ENCODE measurements at regions not wholly inside any gene's neighbourhood (a gene's known extent, or its start where the extent isn't known, plus 50 kb on each side); places are given as distances from the start of the nearest gene placed in this dataset.

GRCh38 chr12:115569345-115570068 lies 708.0 kb downstream of the MED13L start:
- peak; percentile 28 for DNase-seq

GRCh38 chr12:115558281-115558680 lies 719.2 kb downstream of the MED13L start:
- DNase-seq, result no peak

GRCh38 chr12:115553622-115554021 lies 723.9 kb downstream of the MED13L start:
- no peak for DNase-seq

- no peak for DNase-seq
Measured at GRCh38 chr12:115543269-115543668, 734.2 kb downstream of the MED13L start.

- DNase-seq, result no peak
Measured at GRCh38 chr12:115542656-115543055, 734.8 kb downstream of the MED13L start.

- no peak for DNase-seq
Measured at GRCh38 chr12:115541891-115542421, 735.5 kb downstream of the MED13L start.

GRCh38 chr12:115528466-115528865 lies 749.0 kb downstream of the MED13L start:
- no peak for DNase-seq

GRCh38 chr12:115521771-115522409 lies 755.6 kb downstream of the MED13L start:
- DNase-seq, result no peak

- no peak for DNase-seq
Measured at GRCh38 chr12:115519887-115520286, 757.6 kb downstream of the MED13L start.

GRCh38 chr12:115519359-115519758 lies 758.1 kb downstream of the MED13L start:
- DNase-seq, result no peak

GRCh38 chr12:115517913-115518312 lies 759.6 kb downstream of the MED13L start:
- DNase-seq, result no peak

GRCh38 chr12:115511986-115512711 lies 765.3 kb downstream of the MED13L start:
- DNase-seq, result no peak

GRCh38 chr12:115511305-115511704 lies 766.2 kb downstream of the MED13L start:
- DNase-seq, result no peak

- DNase-seq, result no peak
Measured at GRCh38 chr12:115508990-115509389, 768.5 kb downstream of the MED13L start.

- peak; percentile 72 for DNase-seq
Measured at GRCh38 chr12:115507951-115508722, 769.4 kb downstream of the MED13L start.

- DNase-seq, result no peak
Measured at GRCh38 chr12:115507560-115507889, 770.0 kb downstream of the MED13L start.

GRCh38 chr12:115506822-115507559 lies 770.5 kb downstream of the MED13L start:
- DNase-seq, result peak; percentile 5

- DNase-seq, result no peak
Measured at GRCh38 chr12:115504306-115505290, 772.9 kb downstream of the MED13L start.

GRCh38 chr12:115500872-115501271 lies 776.6 kb downstream of the MED13L start:
- no peak for DNase-seq

- DNase-seq, result no peak
Measured at GRCh38 chr12:115495300-115495699, 782.2 kb downstream of the MED13L start.

- DNase-seq, result no peak
Measured at GRCh38 chr12:115492553-115492952, 784.9 kb downstream of the MED13L start.
